ENCODE measurements at regions not wholly inside any gene's neighbourhood (a gene's known extent, or its start where the extent isn't known, plus 50 kb on each side); places are given as distances from the start of the nearest gene placed in this dataset.

DNA sequence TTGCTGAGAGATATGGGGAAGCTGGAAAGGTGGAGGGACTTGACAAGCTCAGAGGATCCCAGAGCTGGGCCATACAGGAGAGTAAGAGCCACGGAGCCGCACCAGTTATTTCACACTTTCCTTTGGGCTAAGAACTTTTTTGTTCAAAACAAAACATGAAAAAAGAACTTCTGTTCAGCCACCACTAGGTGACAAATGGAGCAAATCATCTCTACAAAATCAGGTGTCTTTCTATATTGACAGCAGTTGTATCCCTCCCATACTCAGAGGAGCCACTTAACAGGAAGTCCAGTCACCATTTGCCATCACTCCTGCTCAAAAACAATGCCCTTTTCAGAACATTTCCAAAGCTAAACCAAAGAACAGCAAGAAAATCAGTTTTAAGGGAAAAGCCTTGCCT, 70.3 kb upstream of the DBX2 start:
- Histone ChIP-seq H3K36me3 (ENCODE audit: low read length) (no peaks in the 10 kb centered on the region), H3K4me3 (ENCODE audit: insufficient read depth, low read length, poor library complexity, severe bottlenecking) (no peak overlapping the region), H3K27me3 (ENCODE audit: low read length) (no peaks in the 10 kb centered on the region), H3K79me2 (ENCODE audit: insufficient read depth, low read length) (no peaks in the 10 kb centered on the region), H3K9ac (ENCODE audit: low read length) (no peak overlapping the region), H3K4me2 (ENCODE audit: low read depth, low read length, poor library complexity, severe bottlenecking) (no peak overlapping the region), H4K20me1 (ENCODE audit: low read depth, low read length) (no peaks in the 10 kb centered on the region), H3F3A (ENCODE audit: insufficient read depth) (no peaks in the 10 kb centered on the region), H2AFZ (ENCODE audit: low read depth, low read length, severe bottlenecking) (no peak overlapping the region), H3K27ac (ENCODE audit: low read depth, low read length) (no peak overlapping the region), H3K9me3 (ENCODE audit: insufficient read depth, low read length) (no peaks in the 10 kb centered on the region), H3K9me2 (replicated peaks; ENCODE audit: insufficient read depth, low read length) (no peaks in the 10 kb centered on the region)
- no peak for TF ChIP-seq EZH2phosphoT487 (conservative IDR thresholded peaks at IDR 0.05; ENCODE audit: low read length)
- TF ChIP-seq, protein P1, sequence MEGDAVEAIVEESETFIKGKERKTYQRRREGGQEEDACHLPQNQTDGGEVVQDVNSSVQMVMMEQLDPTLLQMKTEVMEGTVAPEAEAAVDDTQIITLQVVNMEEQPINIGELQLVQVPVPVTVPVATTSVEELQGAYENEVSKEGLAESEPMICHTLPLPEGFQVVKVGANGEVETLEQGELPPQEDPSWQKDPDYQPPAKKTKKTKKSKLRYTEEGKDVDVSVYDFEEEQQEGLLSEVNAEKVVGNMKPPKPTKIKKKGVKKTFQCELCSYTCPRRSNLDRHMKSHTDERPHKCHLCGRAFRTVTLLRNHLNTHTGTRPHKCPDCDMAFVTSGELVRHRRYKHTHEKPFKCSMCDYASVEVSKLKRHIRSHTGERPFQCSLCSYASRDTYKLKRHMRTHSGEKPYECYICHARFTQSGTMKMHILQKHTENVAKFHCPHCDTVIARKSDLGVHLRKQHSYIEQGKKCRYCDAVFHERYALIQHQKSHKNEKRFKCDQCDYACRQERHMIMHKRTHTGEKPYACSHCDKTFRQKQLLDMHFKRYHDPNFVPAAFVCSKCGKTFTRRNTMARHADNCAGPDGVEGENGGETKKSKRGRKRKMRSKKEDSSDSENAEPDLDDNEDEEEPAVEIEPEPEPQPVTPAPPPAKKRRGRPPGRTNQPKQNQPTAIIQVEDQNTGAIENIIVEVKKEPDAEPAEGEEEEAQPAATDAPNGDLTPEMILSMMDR (IDR thresholded peaks at IDR 0.05; ENCODE audit: insufficient read depth, low read length, poor library complexity, severe bottlenecking) = no peak

GRCh38 chr12:45122768-45123380, 72.0 kb upstream of the DBX2 start:
- no peak overlapping the region for H3K4me3 ChIP-seq (ENCODE audit: insufficient read depth, low read length, poor library complexity, severe bottlenecking)
- H3K36me3 ChIP-seq (ENCODE audit: low read length) = no peaks in the 10 kb centered on the region
- H3F3A ChIP-seq (ENCODE audit: insufficient read depth) = no peaks in the 10 kb centered on the region
- no peaks in the 10 kb centered on the region for H3K9me2 ChIP-seq (replicated peaks; ENCODE audit: insufficient read depth, low read length)
- H3K9me3 ChIP-seq (ENCODE audit: insufficient read depth, low read length) = no peaks in the 10 kb centered on the region
- no peaks in the 10 kb centered on the region for H3K27me3 ChIP-seq (ENCODE audit: low read length)
- TF ChIP-seq EZH2phosphoT487 (conservative IDR thresholded peaks at IDR 0.05; ENCODE audit: low read length) = no peak
- TF ChIP-seq, protein P1 (IDR thresholded peaks at IDR 0.05; ENCODE audit: insufficient read depth, low read length, poor library complexity, severe bottlenecking) = no peak
- no peak overlapping the region for H3K27ac ChIP-seq (ENCODE audit: low read depth, low read length)
- H3K4me2 ChIP-seq (ENCODE audit: low read depth, low read length, poor library complexity, severe bottlenecking) = no peak overlapping the region
- H4K20me1 ChIP-seq (ENCODE audit: low read depth, low read length) = no peaks in the 10 kb centered on the region
- no peak overlapping the region for H3K9ac ChIP-seq (ENCODE audit: low read length)
- H2AFZ ChIP-seq (ENCODE audit: low read depth, low read length, severe bottlenecking) = no peak overlapping the region
- no peaks in the 10 kb centered on the region for H3K79me2 ChIP-seq (ENCODE audit: insufficient read depth, low read length)

GRCh38 chr12:45124485-45125155, 73.7 kb upstream of the DBX2 start:
- Histone ChIP-seq H4K20me1 (ENCODE audit: low read depth, low read length) (no peaks in the 10 kb centered on the region), H3K27ac (ENCODE audit: low read depth, low read length) (no peak overlapping the region), H3K27me3 (ENCODE audit: low read length) (no peaks in the 10 kb centered on the region), H3K36me3 (ENCODE audit: low read length) (no peaks in the 10 kb centered on the region), H3K4me3 (ENCODE audit: insufficient read depth, low read length, poor library complexity, severe bottlenecking) (no peak overlapping the region), H3F3A (ENCODE audit: insufficient read depth) (no peaks in the 10 kb centered on the region), H3K9me3 (ENCODE audit: insufficient read depth, low read length) (no peaks in the 10 kb centered on the region), H3K9me2 (replicated peaks; ENCODE audit: insufficient read depth, low read length) (no peaks in the 10 kb centered on the region), H3K4me2 (ENCODE audit: low read depth, low read length, poor library complexity, severe bottlenecking) (no peak overlapping the region), H3K79me2 (ENCODE audit: insufficient read depth, low read length) (no peaks in the 10 kb centered on the region), H3K9ac (ENCODE audit: low read length) (no peak overlapping the region), H2AFZ (ENCODE audit: low read depth, low read length, severe bottlenecking) (no peak overlapping the region)
- TF ChIP-seq, protein P1 (IDR thresholded peaks at IDR 0.05; ENCODE audit: insufficient read depth, low read length, poor library complexity, severe bottlenecking) = no peak
- no peak for TF ChIP-seq EZH2phosphoT487 (conservative IDR thresholded peaks at IDR 0.05; ENCODE audit: low read length)
